IMR-90 (cell line): ENCODE measurements at regions not wholly inside any gene's neighbourhood (a gene's known extent, or its start where the extent isn't known, plus 50 kb on each side); places are given as distances from the start of the nearest gene placed in this dataset.

Experiments used
- ATAC-seq: fragments of 200-7000 bp; cut with Tn5 transposase; 2 replicates; pipeline ENCODE4 v1.9.1; 2020; ENCODE audit warnings: low read depth, mild to moderate bottlenecking, moderate library complexity
- BruUV-seq: library from RNA; stranded (reverse); fragments of 400-500 nt; replicated peaks from 2 replicates; lab custom pipeline; 2021; lab: Mats Ljungman, UMichigan
- CTCF ChIA-PET: fragments of 300-600 bp; formaldehyde crosslinking; extraction: SDS; loops from one replicate; lab custom pipeline; 2021; ENCODE audit warnings: antibody characterized with exemption; lab: Yijun Ruan, JAX
- POLR2A ChIA-PET: fragments of 300-600 bp; sonication (Branson Sonifier 250); formaldehyde crosslinking; loops from one replicate; lab custom pipeline; 2022; ENCODE audit warnings: antibody characterized with exemption; ENCODE audit not compliant: unreplicated experiment; lab: Charles Lee
- DNase-seq: peaks from one replicate; pipeline ENCODE4 v3.0.0; 2013
- H2AFZ ChIP-seq: replicated peaks from 2 replicates; pipeline ENCODE3; 2013; ENCODE audit warnings: low read length, mild to moderate bottlenecking; ENCODE audit not compliant: poor library complexity
- H2AK5ac ChIP-seq: 2 replicates; pipeline ENCODE4 v1.6.1; 2013; ENCODE audit warnings: low read depth, low read length, inconsistent platforms
- H2AK9ac ChIP-seq: replicated peaks from 2 replicates; pipeline ENCODE3; 2013; ENCODE audit warnings: mild to moderate bottlenecking, low read depth, low read length, moderate library complexity; ENCODE audit not compliant: poor library complexity
- H2BK120ac ChIP-seq: 2 replicates; pipeline ENCODE4 v1.6.1; 2013; ENCODE audit warnings: low read depth, low read length, inconsistent platforms
- H2BK15ac ChIP-seq: 3 replicates; pipeline ENCODE4 v1.6.1; 2013; ENCODE audit warnings: low read depth, low read length, inconsistent platforms
- H2BK20ac ChIP-seq: 2 replicates; pipeline ENCODE4 v1.6.1; 2013; ENCODE audit warnings: low read depth, mild to moderate bottlenecking, inconsistent platforms, low read length, moderate library complexity
- H2BK5ac ChIP-seq: 2 replicates; pipeline ENCODE4 v1.6.1; 2013; ENCODE audit warnings: mild to moderate bottlenecking, low read depth, low read length, inconsistent platforms; ENCODE audit not compliant: poor library complexity, severe bottlenecking
- H3K14ac ChIP-seq: replicated peaks from 2 replicates; pipeline ENCODE4 v1.6.1; 2013; ENCODE audit warnings: low read depth, low read length, inconsistent platforms
- H3K18ac ChIP-seq: 2 replicates; pipeline ENCODE4 v1.6.1; 2013; ENCODE audit warnings: low read depth, low read length, control low read depth
- H3K23ac ChIP-seq: 2 replicates; pipeline ENCODE4 v1.6.1; 2013; ENCODE audit warnings: low read depth, low read length, inconsistent platforms
- H3K27ac ChIP-seq: 2 replicates; pipeline ENCODE4 v1.5.1; 2013; ENCODE audit warnings: mild to moderate bottlenecking, control low read depth, low read length; ENCODE audit not compliant: insufficient read depth
- H3K27me3 ChIP-seq: 2 replicates; pipeline ENCODE4 v1.6.1; 2013; ENCODE audit warnings: low read length; ENCODE audit not compliant: control insufficient read depth, insufficient read depth
- H3K36me3 ChIP-seq: 2 replicates; pipeline ENCODE4 v1.6.1; 2013; ENCODE audit warnings: low read length, mixed read lengths; ENCODE audit not compliant: control insufficient read depth, insufficient read depth
- H3K4ac ChIP-seq: 2 replicates; pipeline ENCODE4 v1.6.1; 2013; ENCODE audit warnings: low read depth, low read length, inconsistent platforms
- H3K4me1 ChIP-seq: 2 replicates; pipeline ENCODE4 v1.6.1; 2013; ENCODE audit warnings: low read length, mixed read lengths; ENCODE audit not compliant: control insufficient read depth, insufficient read depth
- H3K4me2 ChIP-seq: 2 replicates; pipeline ENCODE4 v1.6.1; 2013; ENCODE audit warnings: low read depth, mild to moderate bottlenecking, control low read depth, low read length, moderate library complexity
- H3K4me3 ChIP-seq: 2 replicates; pipeline ENCODE4 v1.5.1; 2013; ENCODE audit warnings: low read depth, mild to moderate bottlenecking, control low read depth, low read length, moderate library complexity; ENCODE audit not compliant: insufficient read depth
- H3K56ac ChIP-seq: 2 replicates; pipeline ENCODE4 v1.6.1; 2013; ENCODE audit warnings: low read length, inconsistent platforms; ENCODE audit not compliant: insufficient read depth; ENCODE audit errors: extremely low read depth
- H3K79me1 ChIP-seq, 2 experiments: 2 replicates each; pipeline ENCODE4 v1.6.1; 2013; ENCODE audit warnings: low read length in 2 of 2, inconsistent platforms in 1 of 2, low read depth in 1 of 2
- H3K9ac ChIP-seq: 2 replicates; pipeline ENCODE4 v1.6.1; 2013; ENCODE audit warnings: low read depth, low read length, control low read depth
- H3K9me1 ChIP-seq: 2 replicates; pipeline ENCODE4 v1.6.1; 2013; ENCODE audit warnings: low read length, inconsistent platforms; ENCODE audit not compliant: insufficient read depth
- H3K9me3 ChIP-seq: 2 replicates; pipeline ENCODE4 v1.6.1; 2013; ENCODE audit warnings: low read length; ENCODE audit not compliant: control insufficient read depth, insufficient read depth
- H4K20me1 ChIP-seq: 2 replicates; pipeline ENCODE4 v1.6.1; 2013; ENCODE audit warnings: low read length, inconsistent platforms; ENCODE audit not compliant: insufficient read depth
- H4K5ac ChIP-seq: 2 replicates; pipeline ENCODE4 v1.6.1; 2013; ENCODE audit warnings: mild to moderate bottlenecking, low read depth, low read length, control low read depth
- H4K8ac ChIP-seq, 2 experiments: 2 replicates each; pipeline ENCODE4 v1.6.1; 2013; ENCODE audit warnings: low read depth in 2 of 2, low read length in 2 of 2, control low read depth in 1 of 2, inconsistent platforms in 1 of 2
- H4K91ac ChIP-seq: 2 replicates; pipeline ENCODE4 v1.6.1; 2013; ENCODE audit warnings: low read depth, low read length, inconsistent platforms; ENCODE audit not compliant: insufficient read depth
- BHLHE40 ChIP-seq: fragments of 150-350 bp; IDR thresholded peaks from 2 replicates; pipeline ENCODE4 v1.6.1; 2016; ENCODE audit warnings: mild to moderate bottlenecking, low read depth, low read length
- CEBPB ChIP-seq: IDR thresholded peaks from 2 replicates; pipeline ENCODE4 v1.6.1; 2012; ENCODE audit warnings: low read depth, low read length, improper control_type of control experiment
- CHD1 ChIP-seq: IDR thresholded peaks from 2 replicates; pipeline ENCODE4 v1.6.1; 2012; ENCODE audit warnings: low read depth, low read length, improper control_type of control experiment
- CTCF ChIP-seq: conservative IDR thresholded peaks from 2 replicates; pipeline ENCODE4 v1.5.1; 2012; ENCODE audit warnings: mild to moderate bottlenecking, low read depth, low read length, improper control_type of control experiment
- ELK1 ChIP-seq: fragments of 150-350 bp; IDR thresholded peaks from 2 replicates; pipeline ENCODE4 v1.6.1; 2016; ENCODE audit warnings: low read depth, mild to moderate bottlenecking, low read length, moderate library complexity, borderline replicate concordance
- FOS ChIP-seq: fragments of 150-350 bp; IDR thresholded peaks from 2 replicates; pipeline ENCODE4 v1.6.1; 2016; ENCODE audit warnings: low read depth, low read length
- MAZ ChIP-seq: IDR thresholded peaks from 2 replicates; pipeline ENCODE4 v1.6.1; 2012; ENCODE audit warnings: low read depth, mild to moderate bottlenecking, low read length, improper control_type of control experiment, moderate library complexity, borderline replicate concordance
- MXI1 ChIP-seq: IDR thresholded peaks from 2 replicates; pipeline ENCODE4 v1.6.1; 2012; ENCODE audit warnings: low read depth, mild to moderate bottlenecking, low read length, moderate library complexity, borderline replicate concordance
- POLR2A ChIP-seq: IDR thresholded peaks from 2 replicates; pipeline ENCODE4 v1.6.1; 2012; ENCODE audit warnings: mild to moderate bottlenecking, low read depth, low read length
- RCOR1 ChIP-seq: IDR thresholded peaks from 2 replicates; pipeline ENCODE4 v1.6.1; 2012; ENCODE audit warnings: mild to moderate bottlenecking, low read length, improper control_type of control experiment; ENCODE audit not compliant: insufficient replicate concordance
- RFX5 ChIP-seq: IDR thresholded peaks from 2 replicates; pipeline ENCODE4 v1.8.0; 2012; ENCODE audit warnings: low read depth, mild to moderate bottlenecking, low read length, moderate library complexity
- USF2 ChIP-seq: fragments of 150-350 bp; IDR thresholded peaks from 2 replicates; pipeline ENCODE4 v1.6.1; 2017; ENCODE audit warnings: mild to moderate bottlenecking, antibody characterized with exemption, low read length, low read depth
- WGBS, 2 experiments: methylation state at CpG; one replicate each; pipeline versions ENCODE4 v1.1.5 to v1.1.7; 2013; ENCODE audit warnings: missing lambda C conversion rate in 2 of 2; ENCODE audit not compliant: insufficient read length in 1 of 2; ENCODE audit errors: extremely low coverage in 2 of 2; 5-methylcytosine and 5-hydroxymethylcytosine counted together
- dilution Hi-C: fragments of 300-500 bp; cut with HindIII; formaldehyde crosslinking; loops from one replicate; pipeline ENCODE4 v1.14.3; 2018; ENCODE audit warnings: low sequenced_read_pairs; ENCODE audit not compliant: unreplicated experiment
- in situ Hi-C: fragments of 300-500 bp; cut with MboI; formaldehyde crosslinking; loops from 3 replicates; pipeline ENCODE4 v1.14.3; 2019; ENCODE audit warnings: low sequenced_read_pairs, inconsistent platforms, mixed read lengths
- intact Hi-C: fragments of 100-400 bp; cut with micrococcal nuclease; formaldehyde crosslinking; loops from 2 replicates; pipeline ENCODE4 v1.10.0; 2022

GRCh38 chr7:81333536-81333935 lies 414.7 kb upstream of the SEMA3C start:
- intact Hi-C loops = no loop called here
- CTCF ChIA-PET = no interaction called here

More at GRCh38 chr7:81333536-81333935, 414.7 kb upstream of the SEMA3C start:
- H4K91ac ChIP-seq = no peak overlapping the region
- BruUV-seq = no TSS peak
- POLR2A ChIA-PET = no interaction called here
- no peak overlapping the region for H2AK5ac ChIP-seq
- no peak overlapping the region for H2AK9ac ChIP-seq
- H3K23ac ChIP-seq = no peak overlapping the region
- DNase-seq (no peak), ATAC-seq (no peak)
- H4K20me1 ChIP-seq = no peaks in the 10 kb centered on the region
- dilution Hi-C loops = no loop called here
- H3K4me2 ChIP-seq = no peak overlapping the region
- H3K4me3 ChIP-seq = no peak overlapping the region
- TF ChIP-seq ELK1 = no peak
- TF ChIP-seq MAZ = no peak
- TF ChIP-seq CEBPB = no peak
- TF ChIP-seq RFX5 = no peak
- TF ChIP-seq POLR2A = no peak
- no peak for TF ChIP-seq CTCF
- TF ChIP-seq FOS = no peak
- TF ChIP-seq CHD1 = no peak
- TF ChIP-seq RCOR1 = no peak
- no peak for TF ChIP-seq MXI1
- TF ChIP-seq USF2 = no peak
- no peak for TF ChIP-seq BHLHE40
- H2BK15ac ChIP-seq = no peak overlapping the region
- H3K4me1 ChIP-seq = no peaks in the 10 kb centered on the region; the same call in none of the 2 replicates
- H3K9me3 ChIP-seq = no peaks in the 10 kb centered on the region
- no peaks in the 10 kb centered on the region for H3K27me3 ChIP-seq
- H3K4ac ChIP-seq = no peak overlapping the region
- H4K8ac ChIP-seq = no peak overlapping the region
- in situ Hi-C loops = no loop called here
- H3K9ac ChIP-seq = no peak overlapping the region
- no peak overlapping the region for H2BK120ac ChIP-seq
- H4K5ac ChIP-seq = no peak overlapping the region
- H2BK20ac ChIP-seq = no peak overlapping the region
- WGBS, 2 experiments = no CpG with 5 or more reads among the region's 13 CpGs
- no peaks in the 10 kb centered on the region for H3K79me1 ChIP-seq
- H2BK5ac ChIP-seq = no peak overlapping the region
- H3K56ac ChIP-seq = no peak overlapping the region
- no peaks in the 10 kb centered on the region for H3K9me1 ChIP-seq
- no peak overlapping the region for H3K18ac ChIP-seq
- no peak overlapping the region for H3K14ac ChIP-seq
- no peaks in the 10 kb centered on the region for H3K36me3 ChIP-seq
- no peak overlapping the region for H3K27ac ChIP-seq
- no peak overlapping the region for H2AFZ ChIP-seq
